ENCODE measurements at regions not wholly inside any gene's neighbourhood (a gene's known extent, or its start where the extent isn't known, plus 50 kb on each side); places are given as distances from the start of the nearest gene placed in this dataset.
"Not testable (repeated sequence)": the region's sequence is repeated elsewhere in the genome, so short reads cannot be mapped to it uniquely, and the experiment has no call there.

GRCh38 chr7:65797086-65797485, 75.8 kb upstream of the VKORC1L1 start:
- H3K4me3 ChIP-seq (ENCODE audit: low read depth, low read length) = not testable (repeated sequence)

- H3K4me3 ChIP-seq (ENCODE audit: low read depth, low read length) = not testable (repeated sequence)
Measured at GRCh38 chr7:65797566-65797965, 75.3 kb upstream of the VKORC1L1 start.

GRCh38 chr7:65798111-65799075, 74.5 kb upstream of the VKORC1L1 start:
- no peak overlapping the region for H3K4me3 ChIP-seq (ENCODE audit: low read depth, low read length)

GRCh38 chr7:65800191-65800590, 72.7 kb upstream of the VKORC1L1 start:
- H3K4me3 ChIP-seq (ENCODE audit: low read depth, low read length) = not testable (repeated sequence)

GRCh38 chr7:65800890-65801341, 72.0 kb upstream of the VKORC1L1 start:
- H3K4me3 ChIP-seq (ENCODE audit: low read depth, low read length) = no peak overlapping the region

GRCh38 chr7:65804887-65805286, 68.0 kb upstream of the VKORC1L1 start:
- H3K4me3 ChIP-seq (ENCODE audit: low read depth, low read length) = no peak overlapping the region

GRCh38 chr7:65807067-65807466, 65.8 kb upstream of the VKORC1L1 start:
- not testable (repeated sequence) for H3K4me3 ChIP-seq (ENCODE audit: low read depth, low read length)

GRCh38 chr7:65809259-65809981, 63.5 kb upstream of the VKORC1L1 start:
- no peak overlapping the region for H3K4me3 ChIP-seq (ENCODE audit: low read depth, low read length)

- H3K4me3 ChIP-seq (ENCODE audit: low read depth, low read length) = no peak overlapping the region
Measured at GRCh38 chr7:65809982-65810288, 62.9 kb upstream of the VKORC1L1 start.

- H3K4me3 ChIP-seq (ENCODE audit: low read depth, low read length) = no peak overlapping the region
Measured at GRCh38 chr7:65812281-65812680, 60.6 kb upstream of the VKORC1L1 start.

GRCh38 chr7:65814556-65815167, 58.2 kb upstream of the VKORC1L1 start:
- not testable (repeated sequence) for H3K4me3 ChIP-seq (ENCODE audit: low read depth, low read length)

GRCh38 chr7:65820287-65820950, 52.5 kb upstream of the VKORC1L1 start:
- no peak overlapping the region for H3K4me3 ChIP-seq (ENCODE audit: low read depth, low read length)
